ENCODE measurements at regions not wholly inside any gene's neighbourhood (a gene's known extent, or its start where the extent isn't known, plus 50 kb on each side); places are given as distances from the start of the nearest gene placed in this dataset.

- DNase-seq (ENCODE audit: low read depth in 2 of 3, low spot score in 1 of 3): no peak
Measured at GRCh38 chr4:13184199-13184598, 299.9 kb downstream of the RAB28 start.

- DNase-seq (ENCODE audit: low read depth in 2 of 3, low spot score in 1 of 3): no peak
Measured at GRCh38 chr4:13182133-13182532, 302.0 kb downstream of the RAB28 start.

- no peak for DNase-seq (ENCODE audit: low read depth in 2 of 3, low spot score in 1 of 3)
Measured at GRCh38 chr4:13181681-13182080, 302.5 kb downstream of the RAB28 start.

- no peak for DNase-seq (ENCODE audit: low read depth in 2 of 3, low spot score in 1 of 3)
Measured at GRCh38 chr4:13180701-13181100, 303.4 kb downstream of the RAB28 start.

GRCh38 chr4:13178621-13179020 is 305.5 kb downstream of the RAB28 start:
- DNase-seq (ENCODE audit: low read depth in 2 of 3, low spot score in 1 of 3): no peak

GRCh38 chr4:13176741-13177142 is 307.4 kb downstream of the RAB28 start:
- DNase-seq (ENCODE audit: low read depth in 2 of 3, low spot score in 1 of 3): no peak

GRCh38 chr4:13174926-13175325 is 309.2 kb downstream of the RAB28 start:
- no peak for DNase-seq (ENCODE audit: low read depth in 2 of 3, low spot score in 1 of 3)

GRCh38 chr4:13174001-13174400 is 310.1 kb downstream of the RAB28 start:
- DNase-seq (ENCODE audit: low read depth in 2 of 3, low spot score in 1 of 3): no peak

- no peak for DNase-seq (ENCODE audit: low read depth in 2 of 3, low spot score in 1 of 3)
Measured at GRCh38 chr4:13171292-13172057, 312.7 kb downstream of the RAB28 start.

- no peak for DNase-seq (ENCODE audit: low read depth in 2 of 3, low spot score in 1 of 3)
Measured at GRCh38 chr4:13169731-13170525, 314.2 kb downstream of the RAB28 start.

- no peak for DNase-seq (ENCODE audit: low read depth in 2 of 3, low spot score in 1 of 3)
Measured at GRCh38 chr4:13168326-13168725, 315.8 kb downstream of the RAB28 start.

- no peak for DNase-seq (ENCODE audit: low read depth in 2 of 3, low spot score in 1 of 3)
Measured at GRCh38 chr4:13166214-13166613, 317.9 kb downstream of the RAB28 start.

- no peak for DNase-seq (ENCODE audit: low read depth in 2 of 3, low spot score in 1 of 3)
Measured at GRCh38 chr4:13164783-13165331, 319.3 kb downstream of the RAB28 start.

- no peak for DNase-seq (ENCODE audit: low read depth in 2 of 3, low spot score in 1 of 3)
Measured at GRCh38 chr4:13162886-13163285, 321.3 kb downstream of the RAB28 start.

- no peak for DNase-seq (ENCODE audit: low read depth in 2 of 3, low spot score in 1 of 3)
Measured at GRCh38 chr4:13160920-13161319, 323.2 kb downstream of the RAB28 start.

- DNase-seq (ENCODE audit: low read depth in 2 of 3, low spot score in 1 of 3): no peak
Measured at GRCh38 chr4:13159041-13159620, 325.0 kb downstream of the RAB28 start.

GRCh38 chr4:13151194-13151593 is 332.9 kb downstream of the RAB28 start:
- DNase-seq (ENCODE audit: low read depth in 2 of 3, low spot score in 1 of 3): no peak

- DNase-seq (ENCODE audit: low read depth in 2 of 3, low spot score in 1 of 3): no peak
Measured at GRCh38 chr4:13143222-13144070, 340.7 kb downstream of the RAB28 start.

GRCh38 chr4:13142726-13143125 is 341.4 kb downstream of the RAB28 start:
- no peak for DNase-seq (ENCODE audit: low read depth in 2 of 3, low spot score in 1 of 3)

- no peak for DNase-seq (ENCODE audit: low read depth in 2 of 3, low spot score in 1 of 3)
Measured at GRCh38 chr4:13142191-13142590, 341.9 kb downstream of the RAB28 start.

- DNase-seq (ENCODE audit: low read depth in 2 of 3, low spot score in 1 of 3): no peak
Measured at GRCh38 chr4:13137390-13137789, 346.8 kb downstream of the RAB28 start.

Data from stimulated activated CD4-positive, alpha-beta T cell treated with anti-CD3 and anti-CD28 coated beads, Interleukin-12 subunit alpha, Interleukin-12 subunit beta, amount 100 ng/mL, for 48 hours (primary cell).